GM12878 (cell line): ENCODE measurements at regions not wholly inside any gene's neighbourhood (a gene's known extent, or its start where the extent isn't known, plus 50 kb on each side); places are given as distances from the start of the nearest gene placed in this dataset.

Experiments
- ATAC-seq: fragments of 200-7000 bp; cut with Tn5 transposase; 3 replicates; pipeline ENCODE4 v1.9.1; 2020; ENCODE audit warnings: mild to moderate bottlenecking, moderate library complexity
- BruUV-seq: library from RNA; stranded (reverse); fragments of 400-500 nt; replicated peaks from 2 replicates; lab custom pipeline; 2021; lab: Mats Ljungman, UMichigan
- CTCF ChIA-PET: fragments of 300-600 bp; sonication (Branson Sonifier 250); formaldehyde crosslinking; extraction: SDS; loops from one replicate; lab custom pipeline; 2021; ENCODE audit warnings: inconsistent platforms; lab: Yijun Ruan, JAX
- POLR2A ChIA-PET: fragments of 350-600 bp; formaldehyde crosslinking; extraction: SDS; loops from one replicate; lab custom pipeline; 2021; ENCODE audit warnings: inconsistent platforms; lab: Charles Lee
- RAD21 ChIA-PET: fragments of 300-600 bp; sonication (Branson Sonifier 250); formaldehyde crosslinking; loops from one replicate; lab custom pipeline; 2023; ENCODE audit warnings: antibody characterized with exemption; ENCODE audit not compliant: unreplicated experiment; lab: Charles Lee
- SMC1A ChIA-PET: fragments of 300-600 bp; sonication (Branson Sonifier 250); formaldehyde crosslinking; loops from one replicate; lab custom pipeline; 2023; ENCODE audit not compliant: unreplicated experiment, uncharacterized antibody; lab: Charles Lee
- DNase-seq: peaks from one replicate; pipeline ENCODE4 v3.0.0-alpha.2; 2011; ENCODE audit warnings: low read depth, low spot score
- FAIRE-seq: peaks from 3 replicates; lab custom pipeline; 2011; peaks lifted over from hg19 to GRCh38; lab: Jason Lieb, UNC
- H2AFZ ChIP-seq: 2 replicates; pipeline ENCODE4 v1.6.0; 2011; ENCODE audit warnings: low read depth, low read length, control low read depth; ENCODE audit not compliant: control insufficient read depth
- H3K27ac ChIP-seq: 2 replicates; pipeline ENCODE4 v1.5.1; 2011; ENCODE audit warnings: control low read depth; ENCODE audit not compliant: control insufficient read depth, insufficient read depth
- H3K27me3 ChIP-seq, 2 experiments: replicated peaks in 1 of 2; 2 replicates each; pipeline versions ENCODE4 v1.6.0 to v1.6.1; 2011; ENCODE audit warnings: low read length in 1 of 2; ENCODE audit not compliant: control insufficient read depth in 2 of 2, insufficient read depth in 2 of 2
- H3K36me3 ChIP-seq, 2 experiments: 2 replicates each; pipeline ENCODE4 v1.5.1; 2011; ENCODE audit warnings: low read length in 1 of 2; ENCODE audit not compliant: control insufficient read depth in 2 of 2, insufficient read depth in 2 of 2
- H3K4me1 ChIP-seq: 2 replicates; pipeline ENCODE4 v1.6.1; 2011; ENCODE audit warnings: mild to moderate bottlenecking, low read length, moderate library complexity, mixed read lengths; ENCODE audit not compliant: control insufficient read depth, insufficient read depth
- H3K4me2 ChIP-seq: 2 replicates; pipeline ENCODE4 v1.6.0; 2011; ENCODE audit warnings: control low read depth; ENCODE audit not compliant: control insufficient read depth, insufficient read depth
- H3K4me3 ChIP-seq: fragments of 200-600 bp; sonication (generic); 2 replicates; pipeline ENCODE4 v1.5.1; 2016
- H3K79me2 ChIP-seq: 2 replicates; pipeline ENCODE4 v1.6.0; 2011; ENCODE audit warnings: low read length; ENCODE audit not compliant: control insufficient read depth, insufficient read depth
- H3K9ac ChIP-seq: 2 replicates; pipeline ENCODE4 v1.8.0; 2011; ENCODE audit warnings: low read length, control low read depth, mixed read lengths; ENCODE audit not compliant: control insufficient read depth, insufficient read depth
- H3K9me3 ChIP-seq: replicated peaks from 3 replicates; pipeline ENCODE4 v1.5.1; 2011; ENCODE audit warnings: mild to moderate bottlenecking, low read length; ENCODE audit not compliant: control insufficient read depth, insufficient read depth
- H4K20me1 ChIP-seq: 2 replicates; pipeline ENCODE4 v1.6.0; 2011; ENCODE audit not compliant: control insufficient read depth, insufficient read depth
- ATF7 ChIP-seq: fragments of 450-650 bp; IDR thresholded peaks from 2 replicates; pipeline ENCODE4 v1.6.1; 2016; ENCODE audit warnings: low read depth, mild to moderate bottlenecking
- CTCF ChIP-seq, 3 experiments: IDR thresholded peaks in 2 of 3; conservative IDR thresholded peaks in 1 of 3; 2 replicates each; pipeline ENCODE4 v1.5.1; 2011; ENCODE audit warnings: low read depth in 3 of 3, low read length in 3 of 3, mild to moderate bottlenecking in 3 of 3, control low read depth in 2 of 3, moderate library complexity in 2 of 3, inconsistent platforms in 1 of 3, mixed read lengths in 1 of 3; ENCODE audit not compliant: control insufficient read depth in 2 of 3, insufficient read depth in 1 of 3; ENCODE audit errors: extremely low read depth in 1 of 3
- EGR1 ChIP-seq, 2 experiments: IDR thresholded peaks; 1 replicate in 1 of 2; 2 replicates in 1 of 2; pipeline ENCODE4 v1.6.1; 2011 to 2012; ENCODE audit warnings: low read depth in 2 of 2, low read length in 2 of 2, borderline replicate concordance in 1 of 2, mild to moderate bottlenecking in 1 of 2, moderate library complexity in 1 of 2
- IKZF2 ChIP-seq, 2 experiments: fragments of 450-650 bp; IDR thresholded peaks; 2 replicates each; pipeline ENCODE4 v1.6.1; 2017; ENCODE audit warnings: mild to moderate bottlenecking in 2 of 2, moderate library complexity in 2 of 2
- KAT2A ChIP-seq: conservative IDR thresholded peaks from 2 replicates; pipeline ENCODE4 v1.6.1; 2011; ENCODE audit warnings: low read depth, low read length; ENCODE audit not compliant: control insufficient read depth
- NR2C1 ChIP-seq: fragments of 450-650 bp; IDR thresholded peaks from 2 replicates; pipeline ENCODE4 v1.6.1; 2017; ENCODE audit warnings: antibody characterized with exemption, mild to moderate bottlenecking, moderate library complexity
- RAD21 ChIP-seq: IDR thresholded peaks from 2 replicates; pipeline ENCODE4 v1.6.1; 2011; ENCODE audit warnings: mild to moderate bottlenecking, low read depth, low read length, moderate library complexity; ENCODE audit not compliant: insufficient read depth
- SMAD1 ChIP-seq: fragments of 450-650 bp; IDR thresholded peaks from 2 replicates; pipeline ENCODE4 v1.6.1; 2018; ENCODE audit warnings: mild to moderate bottlenecking, low read depth; ENCODE audit not compliant: partially characterized antibody
- SUPT20H ChIP-seq: IDR thresholded peaks from 2 replicates; pipeline ENCODE4 v1.6.1; 2011; ENCODE audit warnings: low read depth, mild to moderate bottlenecking, low read length, moderate library complexity, borderline replicate concordance; ENCODE audit not compliant: control insufficient read depth
- SUZ12 ChIP-seq: fragments of 200-600 bp; sonication (generic); IDR thresholded peaks from one replicate; pipeline ENCODE4 v1.6.1; 2018; ENCODE audit warnings: antibody characterized with exemption, mild to moderate bottlenecking; ENCODE audit not compliant: unreplicated experiment
- ZBTB4 ChIP-seq: fragments of 450-650 bp; formaldehyde crosslinking; IDR thresholded peaks from 2 replicates; pipeline ENCODE4 v1.4.0; 2022; ENCODE audit warnings: mild to moderate bottlenecking, moderate library complexity
- WGBS: methylation state at CpG from one replicate; pipeline ENCODE4 v1.1.6; 2016; ENCODE audit warnings: low lambda C conversion rate; ENCODE audit not compliant: insufficient replicate concordance, insufficient coverage; ENCODE audit errors: missing lambda C conversion rate; 5-methylcytosine and 5-hydroxymethylcytosine counted together
- in situ Hi-C: fragments of 300-500 bp; cut with MboI; formaldehyde crosslinking; loops from 9 replicates; pipeline ENCODE4 v1.14.3; 2018; ENCODE audit warnings: mixed read lengths
- intact Hi-C: fragments of 100-400 bp; cut with micrococcal nuclease; formaldehyde crosslinking; loops from one replicate; pipeline ENCODE4 v1.14.2; 2022; ENCODE audit not compliant: unreplicated experiment

GRCh38 chr3:170764017-170764416, 106.0 kb downstream of the RPL22L1 start:
- CTCF ChIA-PET: no interaction called here

More at GRCh38 chr3:170764017-170764416, 106.0 kb downstream of the RPL22L1 start:
- H2AFZ ChIP-seq: no peak overlapping the region
- ChIA-PET RAD21 (no interaction called here), SMC1A (no interaction called here), POLR2A (no interaction called here)
- TF ChIP-seq CTCF (IDR thresholded peaks at IDR 0.05 in 2 of 3, conservative IDR thresholded peaks at IDR 0.05 in 1 of 3; ENCODE audit: control insufficient read depth in 2 of 3, extremely low read depth in 1 of 3, insufficient read depth in 1 of 3, low read depth in 3 of 3, low read length in 3 of 3): no peak
- TF ChIP-seq ZBTB4 (CRISPR knock-in tag): no peak
- TF ChIP-seq IKZF2 (IDR thresholded peaks at IDR 0.05): no peak
- TF ChIP-seq SUZ12: no peak
- TF ChIP-seq ATF7: no peak
- no peak for TF ChIP-seq SUPT20H
- no peak for TF ChIP-seq KAT2A
- no peak for TF ChIP-seq EGR1 (IDR thresholded peaks at IDR 0.05; ENCODE audit: borderline replicate concordance in 1 of 2, low read depth in 2 of 2, low read length in 2 of 2)
- no peak for TF ChIP-seq SMAD1
- TF ChIP-seq NR2C1: no peak
- no peak for TF ChIP-seq RAD21
- H3K4me1 ChIP-seq: no peaks in the 10 kb centered on the region
- no peak overlapping the region for H3K4me3 ChIP-seq
- H3K9me3 ChIP-seq: no peaks in the 10 kb centered on the region
- H3K79me2 ChIP-seq: no peaks in the 10 kb centered on the region
- H3K27ac ChIP-seq: no peak overlapping the region
- no peaks in the 10 kb centered on the region for H3K36me3 ChIP-seq
- DNase-seq (no peak), ATAC-seq (no peak), FAIRE-seq (no peak)
- peaks cover 0 to 2% of the 10 kb centered on the region in 2 experiments; a peak in 2 of 4 replicates for H3K27me3 ChIP-seq
- H3K9ac ChIP-seq: no peak overlapping the region
- WGBS: 4% methylated on average over 1 of the region's 1 CpG
- H3K4me2 ChIP-seq: no peak overlapping the region
- no TSS peak for BruUV-seq
- no peaks in the 10 kb centered on the region for H4K20me1 ChIP-seq
- in situ Hi-C loops: no loop called here
- intact Hi-C loops: no loop called here
